ENCODE measurements at regions not wholly inside any gene's neighbourhood (a gene's known extent, or its start where the extent isn't known, plus 50 kb on each side); places are given as distances from the start of the nearest gene placed in this dataset.

GRCh38 chr15:58308742-58309355, 122.9 kb upstream of the LIPC start:
- CTCF ChIA-PET: interaction anchor here (1.0 kb wide), 1 partner anchor 23 kb away, joined by 3 read pairs; no protein-coding TSS in a partner anchor
- TF ChIP-seq, protein P1, sequence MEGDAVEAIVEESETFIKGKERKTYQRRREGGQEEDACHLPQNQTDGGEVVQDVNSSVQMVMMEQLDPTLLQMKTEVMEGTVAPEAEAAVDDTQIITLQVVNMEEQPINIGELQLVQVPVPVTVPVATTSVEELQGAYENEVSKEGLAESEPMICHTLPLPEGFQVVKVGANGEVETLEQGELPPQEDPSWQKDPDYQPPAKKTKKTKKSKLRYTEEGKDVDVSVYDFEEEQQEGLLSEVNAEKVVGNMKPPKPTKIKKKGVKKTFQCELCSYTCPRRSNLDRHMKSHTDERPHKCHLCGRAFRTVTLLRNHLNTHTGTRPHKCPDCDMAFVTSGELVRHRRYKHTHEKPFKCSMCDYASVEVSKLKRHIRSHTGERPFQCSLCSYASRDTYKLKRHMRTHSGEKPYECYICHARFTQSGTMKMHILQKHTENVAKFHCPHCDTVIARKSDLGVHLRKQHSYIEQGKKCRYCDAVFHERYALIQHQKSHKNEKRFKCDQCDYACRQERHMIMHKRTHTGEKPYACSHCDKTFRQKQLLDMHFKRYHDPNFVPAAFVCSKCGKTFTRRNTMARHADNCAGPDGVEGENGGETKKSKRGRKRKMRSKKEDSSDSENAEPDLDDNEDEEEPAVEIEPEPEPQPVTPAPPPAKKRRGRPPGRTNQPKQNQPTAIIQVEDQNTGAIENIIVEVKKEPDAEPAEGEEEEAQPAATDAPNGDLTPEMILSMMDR (IDR thresholded peaks at IDR 0.05; ENCODE audit: insufficient read depth, low read length, missing control alignments): no peak
- DNase-seq (ENCODE audit: low read depth, low spot score): no peak
- POLR2A ChIA-PET: no interaction called here
- no peak overlapping the region for H3K4me3 ChIP-seq (ENCODE audit: low read depth, low read length)

GRCh38 chr15:58309963-58310928, 121.5 kb upstream of the LIPC start:
- no peak overlapping the region for H3K4me3 ChIP-seq (ENCODE audit: low read depth, low read length)
- CTCF ChIA-PET: interaction anchor here (0.8 kb wide), 1 partner anchor 22 kb away, joined by 3 read pairs; no protein-coding TSS in a partner anchor
- TF ChIP-seq, protein P1 (IDR thresholded peaks at IDR 0.05; ENCODE audit: insufficient read depth, low read length, missing control alignments): no peak
- POLR2A ChIA-PET: no interaction called here
- DNase-seq (ENCODE audit: low read depth, low spot score): no peak

DNA sequence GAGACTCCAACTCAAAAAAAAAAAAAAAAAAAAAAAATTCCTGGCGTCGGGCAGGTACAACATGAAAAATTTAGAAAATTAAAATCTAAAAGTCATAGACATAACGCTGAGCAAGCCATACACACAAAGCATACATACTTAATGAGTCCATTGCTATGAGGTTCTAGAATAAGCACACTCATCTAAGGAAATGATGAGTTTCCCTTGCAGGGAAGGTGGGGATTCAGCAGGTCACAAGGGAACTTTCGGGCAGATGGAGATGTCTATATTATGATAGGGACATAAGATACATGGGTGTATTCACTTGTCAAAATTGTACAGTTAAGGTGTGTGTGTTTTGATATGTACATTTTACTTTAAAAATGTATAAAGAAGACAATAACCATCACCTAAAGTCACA, 120.2 kb upstream of the LIPC start:
- DNase-seq (ENCODE audit: low read depth, low spot score): no peak
- CTCF ChIA-PET: no interaction called here
- POLR2A ChIA-PET: no interaction called here
- H3K4me3 ChIP-seq (ENCODE audit: low read depth, low read length): no peak overlapping the region
- TF ChIP-seq, protein P1 (IDR thresholded peaks at IDR 0.05; ENCODE audit: insufficient read depth, low read length, missing control alignments): no peak

GRCh38 chr15:58312031-58312430, 119.8 kb upstream of the LIPC start:
- DNase-seq (ENCODE audit: low read depth, low spot score): no peak
- ChIA-PET POLR2A (no interaction called here), CTCF (interaction anchor here (1.0 kb wide), 1 partner anchor 84 kb away, joined by 3 read pairs; no protein-coding TSS in a partner anchor)
- TF ChIP-seq, protein P1 (IDR thresholded peaks at IDR 0.05; ENCODE audit: insufficient read depth, low read length, missing control alignments): no peak
- no peak overlapping the region for H3K4me3 ChIP-seq (ENCODE audit: low read depth, low read length)

GRCh38 chr15:58313304-58313703, 118.5 kb upstream of the LIPC start:
- TF ChIP-seq, protein P1 (IDR thresholded peaks at IDR 0.05; ENCODE audit: insufficient read depth, low read length, missing control alignments): no peak
- DNase-seq (ENCODE audit: low read depth, low spot score): no peak
- POLR2A ChIA-PET: no interaction called here
- CTCF ChIA-PET: interaction anchor here (1.7 kb wide), 1 partner anchor 1216 kb away, joined by 5 read pairs; no protein-coding TSS in a partner anchor
- no peak overlapping the region for H3K4me3 ChIP-seq (ENCODE audit: low read depth, low read length)

Data from AG04449 (cell line).